Esophagus squamous epithelium (tissue), 5 donors: ENCODE measurements at regions not wholly inside any gene's neighbourhood (a gene's known extent, or its start where the extent isn't known, plus 50 kb on each side); places are given as distances from the start of the nearest gene placed in this dataset.
A peak's percentile ranks its signal among the peaks of the same experiment; 100 is the strongest.

Source experiments
- DNase-seq: peaks from one replicate; lab custom pipeline; 2025; lab: John Stamatoyannopoulos, UW
- H3K27ac ChIP-seq, 4 donors: fragments of 200-600 bp; sonication (generic); one replicate each; pipeline ENCODE4 v1.5.1; 2016 to 2019; ENCODE audit warnings: mild to moderate bottlenecking in 1 of 4
- H3K27me3 ChIP-seq, 4 donors: fragments of 200-600 bp; sonication (generic); 1 replicate in 3 of 4; 2 replicates in 1 of 4; pipeline versions ENCODE4 v1.5.1 to v1.6.0; 2017 to 2021; ENCODE audit warnings: antibody characterized with exemption in 1 of 4
- H3K36me3 ChIP-seq, 3 donors: fragments of 200-600 bp; sonication (generic); one replicate each; pipeline ENCODE4 v1.5.1; 2016 to 2019
- H3K4me1 ChIP-seq, 3 donors: fragments of 200-600 bp; sonication (generic); one replicate each; pipeline ENCODE4 v1.5.1; 2017 to 2019
- H3K4me3 ChIP-seq, 4 donors: fragments of 200-600 bp; sonication (generic); 1 replicate in 3 of 4; 2 replicates in 1 of 4; pipeline ENCODE4 v1.5.1; 2016 to 2019; ENCODE audit warnings: mild to moderate bottlenecking in 2 of 4, moderate library complexity in 1 of 4
- H3K9me3 ChIP-seq, 3 donors: fragments of 200-600 bp; sonication (generic); one replicate each; pipeline ENCODE4 v1.5.1; 2016 to 2019
- POLR2A ChIP-seq, 4 donors: fragments of 450-650 bp; IDR thresholded peaks; one replicate each; pipeline ENCODE4 v1.6.1; 2017; ENCODE audit warnings: antibody characterized with exemption in 4 of 4, mild to moderate bottlenecking in 4 of 4, moderate library complexity in 3 of 4
- WGBS, 2 donors: methylation state at CpG; one replicate each; pipeline ENCODE4 v1.1.5; 2018; 5-methylcytosine and 5-hydroxymethylcytosine counted together
- intact Hi-C: fragments of 100-400 bp; cut with DNase I; formaldehyde crosslinking; loops from one replicate; pipeline ENCODE4 v1.15.0; 2022
- TF ChIP-seq, protein P1 (sequence below), 6 experiments: fragments of 450-650 bp in 4 of 6; fragments of 200-600 bp in 2 of 6; sonication (generic) in 2 of 6; IDR thresholded peaks; one replicate each; pipeline ENCODE4 v1.5.1; 2016 to 2019; ENCODE audit warnings: antibody characterized with exemption in 6 of 6, mild to moderate bottlenecking in 4 of 6, moderate library complexity in 4 of 6
- donor health status: DM: yes; HTN: yes; CAD: no.

DNA sequence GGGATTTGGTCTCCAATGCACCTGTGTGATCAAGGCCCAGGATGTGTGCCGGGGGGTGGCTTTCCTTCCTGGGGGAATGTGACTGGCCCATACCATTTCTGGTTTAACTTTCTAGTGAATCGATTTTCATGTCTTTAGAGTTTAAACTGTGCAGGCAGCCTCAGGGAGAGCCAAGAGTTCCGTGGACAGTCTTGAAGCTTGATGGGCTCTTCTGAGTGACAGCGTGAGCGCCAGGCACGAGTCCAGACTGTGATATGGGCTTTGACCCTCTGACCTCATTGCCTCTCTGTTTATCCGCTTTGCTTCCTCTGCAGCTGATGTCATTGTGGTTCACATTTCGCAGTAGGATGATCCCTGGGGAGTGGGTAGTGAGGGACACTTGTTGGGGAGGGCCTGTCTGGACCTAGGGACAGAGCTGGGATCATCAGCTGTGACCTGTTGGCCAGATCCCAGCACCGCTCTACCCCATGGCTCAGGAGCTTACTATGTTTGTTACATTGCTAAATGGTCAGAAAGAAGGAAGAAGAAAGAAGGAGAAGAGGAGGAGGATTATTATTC, 80.6 kb upstream of the CLDN5 start:
- H3K4me1 ChIP-seq, result peaks cover 0 to 15% (median 0%) of the 10 kb centered on the region in 3 donors
- TF ChIP-seq POLR2A (IDR thresholded peaks at IDR 0.05), result no peak
- TF ChIP-seq, protein P1, sequence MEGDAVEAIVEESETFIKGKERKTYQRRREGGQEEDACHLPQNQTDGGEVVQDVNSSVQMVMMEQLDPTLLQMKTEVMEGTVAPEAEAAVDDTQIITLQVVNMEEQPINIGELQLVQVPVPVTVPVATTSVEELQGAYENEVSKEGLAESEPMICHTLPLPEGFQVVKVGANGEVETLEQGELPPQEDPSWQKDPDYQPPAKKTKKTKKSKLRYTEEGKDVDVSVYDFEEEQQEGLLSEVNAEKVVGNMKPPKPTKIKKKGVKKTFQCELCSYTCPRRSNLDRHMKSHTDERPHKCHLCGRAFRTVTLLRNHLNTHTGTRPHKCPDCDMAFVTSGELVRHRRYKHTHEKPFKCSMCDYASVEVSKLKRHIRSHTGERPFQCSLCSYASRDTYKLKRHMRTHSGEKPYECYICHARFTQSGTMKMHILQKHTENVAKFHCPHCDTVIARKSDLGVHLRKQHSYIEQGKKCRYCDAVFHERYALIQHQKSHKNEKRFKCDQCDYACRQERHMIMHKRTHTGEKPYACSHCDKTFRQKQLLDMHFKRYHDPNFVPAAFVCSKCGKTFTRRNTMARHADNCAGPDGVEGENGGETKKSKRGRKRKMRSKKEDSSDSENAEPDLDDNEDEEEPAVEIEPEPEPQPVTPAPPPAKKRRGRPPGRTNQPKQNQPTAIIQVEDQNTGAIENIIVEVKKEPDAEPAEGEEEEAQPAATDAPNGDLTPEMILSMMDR (IDR thresholded peaks at IDR 0.05), result no peak
- H3K36me3 ChIP-seq, result no peaks in the 10 kb centered on the region
- intact Hi-C loops, result no loop called here
- WGBS, 2 donors, result 64 to 65% methylated on average over 9 of the region's 9 CpGs
- peak overlapping the region in 3 of 4 donors; percentile 31 to 70 (median 31) for H3K27ac ChIP-seq
- H3K9me3 ChIP-seq, result no peaks in the 10 kb centered on the region
- DNase-seq, result no peak
- H3K27me3 ChIP-seq, result peaks cover 0 to 36% (median 0%) of the 10 kb centered on the region in 4 donors
- H3K4me3 ChIP-seq, result no peak overlapping the region

DNA sequence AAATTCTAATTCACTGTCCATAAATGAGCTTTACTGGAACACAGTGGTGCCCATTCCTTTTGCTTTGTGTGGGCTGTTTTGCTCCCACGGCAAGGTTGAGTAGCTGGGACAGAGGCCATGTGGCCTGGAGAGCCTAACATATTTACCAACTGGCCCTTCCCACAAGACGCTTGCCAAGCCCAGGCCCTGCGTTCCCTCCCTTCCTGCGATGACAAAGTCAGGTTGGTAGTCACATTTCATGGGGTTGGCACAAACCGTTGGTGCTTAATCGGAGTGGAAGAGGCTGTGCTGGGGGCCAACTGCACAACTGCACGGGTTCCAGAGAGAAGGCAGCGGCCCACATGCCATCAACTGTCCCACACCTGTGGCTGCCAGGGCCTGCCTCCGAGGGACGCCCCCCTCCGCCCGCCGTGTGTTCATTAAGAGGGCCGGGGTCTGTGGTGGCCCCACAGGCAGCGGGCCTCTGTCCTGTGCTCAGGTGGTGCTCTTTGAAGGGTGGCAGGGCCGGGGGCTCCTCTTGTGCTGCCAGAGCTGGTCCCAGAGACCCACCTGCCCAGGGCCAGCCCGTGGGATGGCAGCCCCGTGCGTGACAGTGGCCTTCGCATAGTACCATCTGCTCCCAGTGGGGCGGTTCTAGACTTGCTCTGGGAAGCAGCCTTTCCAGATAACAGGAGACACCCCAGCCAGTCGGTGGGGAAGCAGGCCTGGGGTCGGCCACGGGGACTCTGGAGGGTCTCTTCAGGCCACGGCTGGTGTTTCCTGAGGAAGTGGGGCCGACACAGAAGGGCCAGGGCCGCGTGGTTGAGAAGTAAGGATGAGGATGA, 81.5 kb upstream of the CLDN5 start:
- no peak for DNase-seq
- intact Hi-C loops, result no loop called here
- Histone ChIP-seq H3K27ac (peak overlapping the region in 3 of 4 donors; percentile 31 to 70 (median 54)), H3K4me1 (peaks cover 0 to 15% (median 0%) of the 10 kb centered on the region in 3 donors), H3K27me3 (peaks cover 0 to 37% (median 0%) of the 10 kb centered on the region in 4 donors), H3K4me3 (no peak overlapping the region), H3K36me3 (no peaks in the 10 kb centered on the region), H3K9me3 (no peaks in the 10 kb centered on the region)
- TF ChIP-seq POLR2A (IDR thresholded peaks at IDR 0.05), result no peak
- TF ChIP-seq, protein P1 (IDR thresholded peaks at IDR 0.05), result no peak
- 68 to 73% methylated on average over 7 to 15 of the region's 28 CpGs for WGBS, 2 donors

DNA sequence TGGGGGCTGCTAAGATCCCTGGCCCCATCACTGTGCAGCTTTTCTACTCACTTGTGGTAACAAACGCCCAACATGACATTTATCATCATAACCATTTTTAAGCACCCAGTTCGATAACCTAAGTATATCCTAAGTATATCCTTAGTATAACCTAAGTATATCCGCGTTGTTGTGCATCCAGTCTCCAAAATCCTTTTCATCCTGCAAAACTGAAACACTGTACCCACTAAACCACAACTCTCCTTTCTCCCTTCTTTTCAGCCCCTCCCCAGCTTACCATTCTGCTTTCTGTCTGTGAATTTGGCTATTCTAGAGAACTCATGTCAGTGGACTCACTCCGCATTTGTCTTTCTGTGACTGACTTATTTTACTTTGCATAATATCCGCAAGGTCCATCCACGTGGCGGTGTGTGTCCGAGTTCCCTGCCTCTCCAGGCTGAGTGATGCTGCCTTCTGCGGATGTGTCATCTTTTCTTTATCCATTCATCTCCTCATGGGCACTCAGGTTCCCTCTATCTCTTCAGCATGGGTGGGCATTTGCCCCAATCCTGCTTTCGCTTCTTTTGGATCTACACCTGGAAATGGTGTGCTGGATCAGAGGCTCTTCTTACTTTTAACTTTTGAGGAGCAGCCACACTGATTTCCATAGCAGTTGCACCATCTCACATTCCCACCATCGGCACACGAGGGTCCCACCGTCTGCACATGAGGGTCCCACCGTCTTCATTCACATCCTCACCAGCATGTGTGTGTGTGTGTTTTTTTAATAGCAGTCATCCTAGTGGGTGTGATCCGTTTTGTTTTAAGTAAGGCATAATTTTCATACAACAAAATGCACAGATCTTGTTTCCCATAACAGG, 82.4 kb upstream of the CLDN5 start:
- TF ChIP-seq, protein P1 (IDR thresholded peaks at IDR 0.05), result no peak
- no peak for TF ChIP-seq POLR2A (IDR thresholded peaks at IDR 0.05)
- WGBS, 2 donors, result 83% methylated on average over 16 of the region's 16 CpGs
- no peaks in the 10 kb centered on the region for H3K36me3 ChIP-seq
- DNase-seq, result no peak
- peaks cover 0 to 15% (median 0%) of the 10 kb centered on the region in 3 donors for H3K4me1 ChIP-seq
- intact Hi-C loops, result no loop called here
- H3K27ac ChIP-seq, result peak overlapping the region in 3 of 4 donors; percentile 54 to 65 (median 56)
- H3K4me3 ChIP-seq, result no peak overlapping the region
- no peaks in the 10 kb centered on the region for H3K9me3 ChIP-seq
- peaks cover 0 to 39% (median 0%) of the 10 kb centered on the region in 4 donors for H3K27me3 ChIP-seq

DNA sequence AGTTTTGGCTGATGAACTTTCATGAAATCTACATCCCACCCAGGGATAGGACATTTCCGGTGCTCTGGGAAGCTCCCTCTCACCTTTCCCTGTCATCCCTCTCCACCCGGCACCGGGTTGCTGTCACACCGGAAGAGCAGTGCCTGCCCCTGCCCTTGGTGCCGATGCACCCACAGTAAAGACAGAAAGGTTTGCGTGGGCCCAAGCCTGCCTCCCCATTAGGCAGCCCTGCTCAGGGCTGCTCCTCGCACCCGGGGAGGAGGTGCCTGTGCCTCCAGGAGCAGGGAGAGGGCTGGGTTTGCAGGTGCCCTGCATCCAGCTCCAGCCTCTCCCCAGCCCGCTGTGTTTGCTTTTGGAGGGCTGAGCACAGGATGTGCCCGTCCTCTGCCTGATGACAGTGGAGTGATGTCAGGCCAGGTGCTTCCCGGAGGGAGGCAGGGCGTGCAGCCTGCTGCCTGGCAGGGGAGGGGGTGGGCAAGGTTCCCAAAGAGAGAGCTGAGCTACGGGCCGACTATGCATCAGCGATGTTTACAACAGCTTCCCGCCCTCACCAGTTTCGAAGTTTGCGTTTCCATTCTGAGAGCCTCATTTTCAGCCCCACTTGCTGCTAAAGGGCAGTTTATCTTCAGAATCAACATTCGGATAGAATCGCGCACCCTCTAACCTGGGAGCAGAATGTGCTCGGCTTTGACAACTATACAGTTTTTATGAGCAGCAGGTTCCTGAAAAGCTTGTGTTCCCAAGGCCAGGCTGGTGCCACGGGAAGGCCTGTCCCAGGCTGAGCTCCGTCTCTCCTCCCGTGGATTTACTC, 83.2 kb upstream of the CLDN5 start:
- H3K36me3 ChIP-seq, result no peaks in the 10 kb centered on the region
- intact Hi-C loops, result no loop called here
- TF ChIP-seq POLR2A (IDR thresholded peaks at IDR 0.05), result peak in 1 of 4 donors; percentile 39
- TF ChIP-seq, protein P1 (IDR thresholded peaks at IDR 0.05), result no peak
- peaks cover 0 to 42% (median 0%) of the 10 kb centered on the region in 4 donors for H3K27me3 ChIP-seq
- H3K27ac ChIP-seq, result peak overlapping the region in 3 of 4 donors; percentile 56 to 65 (median 58)
- DNase-seq, result no peak
- 17 to 49% methylated on average over 9 to 11 of the region's 25 CpGs for whole genome bisulfite sequencing, 2 donors
- no peaks in the 10 kb centered on the region for H3K9me3 ChIP-seq
- H3K4me3 ChIP-seq, result no peak overlapping the region
- peaks cover 0 to 15% (median 0%) of the 10 kb centered on the region in 3 donors for H3K4me1 ChIP-seq
